KOPT-K1 (cell line): ENCODE measurements at regions not wholly inside any gene's neighbourhood (a gene's known extent, or its start where the extent isn't known, plus 50 kb on each side); places are given as distances from the start of the nearest gene placed in this dataset.
"Not testable (repeated sequence)": the region's sequence is repeated elsewhere in the genome, so short reads cannot be mapped to it uniquely, and the experiment has no call there.

ENCODE experiments used
- H3K27ac ChIP-seq: fragments of 200-600 bp; sonication (generic); 2 replicates; pipeline ENCODE4 v1.5.1; 2016; ENCODE audit warnings: antibody characterized with exemption, mild to moderate bottlenecking, low read depth, low read length; ENCODE audit not compliant: poor library complexity, severe bottlenecking
- H3K36me3 ChIP-seq: fragments of 200-600 bp; sonication (generic); 2 replicates; pipeline ENCODE4 v1.5.1; 2017; ENCODE audit warnings: antibody characterized with exemption, mild to moderate bottlenecking, low read length, moderate library complexity; ENCODE audit not compliant: insufficient read depth
- H3K9me3 ChIP-seq: fragments of 200-600 bp; sonication (generic); 2 replicates; pipeline ENCODE4 v1.5.1; 2017; ENCODE audit warnings: antibody characterized with exemption, low read length, mild to moderate bottlenecking; ENCODE audit not compliant: insufficient read depth, poor library complexity, severe bottlenecking

DNA sequence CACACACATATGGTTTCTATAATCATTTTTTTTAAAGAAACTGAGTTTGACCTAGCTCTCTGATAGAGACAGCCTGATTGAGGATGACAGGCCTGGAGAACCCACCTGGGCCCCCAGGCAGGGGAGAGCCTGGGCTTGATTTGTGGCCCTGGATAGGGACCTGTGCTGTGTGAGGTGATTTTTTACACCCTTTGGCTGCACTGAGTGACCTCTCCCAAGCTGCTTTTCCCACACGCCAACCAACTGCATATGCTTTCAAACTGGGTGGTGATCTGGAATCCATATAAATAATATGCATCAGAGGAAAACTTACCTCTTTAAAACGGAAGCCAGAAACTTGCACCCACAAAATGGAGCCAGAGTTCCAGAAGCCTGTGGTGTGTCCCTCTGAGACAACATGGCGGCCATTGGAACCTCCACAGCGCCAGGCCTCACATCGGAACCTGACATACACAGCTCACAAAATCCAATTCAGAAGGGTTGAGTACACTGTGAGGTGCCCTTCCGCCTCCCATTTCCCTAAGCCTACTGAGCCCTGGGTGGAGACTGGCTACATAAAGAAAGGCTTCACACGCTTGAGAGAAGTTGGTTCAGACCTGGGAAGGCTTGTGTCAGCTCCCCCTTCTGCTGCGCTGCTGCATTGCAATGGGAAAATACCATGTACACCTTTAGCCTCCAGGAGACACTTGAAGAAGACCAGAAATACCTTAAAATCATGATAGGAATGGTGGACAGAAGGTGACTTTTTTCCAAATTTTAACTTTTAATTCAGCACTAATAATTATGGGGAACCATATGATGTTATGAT lies 160.7 kb downstream of the HHIPL2 start:
- no peaks in the 10 kb centered on the region for H3K9me3 ChIP-seq
- H3K36me3 ChIP-seq: no peaks in the 10 kb centered on the region
- H3K27ac ChIP-seq: no peak overlapping the region

DNA sequence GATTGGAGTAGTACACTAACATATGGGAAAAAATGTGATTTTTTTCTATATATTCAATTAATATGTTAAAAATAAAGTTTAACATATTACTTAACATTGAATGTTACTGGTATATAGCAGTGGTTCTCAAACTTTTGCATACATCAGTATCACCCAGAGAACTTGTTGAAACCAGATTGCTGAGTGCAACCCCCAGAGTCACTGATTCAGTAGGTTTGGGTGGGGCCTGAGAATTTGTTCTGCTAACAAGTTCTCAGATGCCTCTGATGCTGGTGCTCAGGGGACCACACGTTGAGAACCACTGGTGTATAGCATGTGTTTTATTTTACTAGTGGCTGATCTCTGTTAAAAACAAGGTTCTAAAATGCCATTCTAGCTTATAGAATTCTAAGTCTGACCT lies 161.9 kb downstream of the HHIPL2 start:
- H3K9me3 ChIP-seq: no peaks in the 10 kb centered on the region
- no peak overlapping the region for H3K27ac ChIP-seq
- no peaks in the 10 kb centered on the region for H3K36me3 ChIP-seq

DNA sequence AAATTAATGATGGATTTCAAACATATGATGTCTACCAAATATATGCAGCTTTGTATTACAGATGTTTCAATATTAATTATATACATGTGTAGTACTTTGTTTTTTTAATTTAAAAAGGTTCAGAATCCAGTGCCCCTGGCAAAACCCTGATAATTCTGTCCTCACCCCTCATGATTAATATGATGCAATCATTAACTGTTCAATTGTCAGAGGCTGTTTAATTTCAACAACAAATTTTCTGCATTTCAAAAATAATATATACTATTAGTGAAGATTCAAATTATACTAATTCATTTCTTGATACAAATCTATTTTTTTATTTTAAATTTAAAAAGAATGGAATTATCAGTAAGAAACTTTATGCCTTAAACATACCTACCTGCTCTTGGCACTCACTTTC lies 162.6 kb downstream of the HHIPL2 start:
- H3K27ac ChIP-seq: no peak overlapping the region

DNA sequence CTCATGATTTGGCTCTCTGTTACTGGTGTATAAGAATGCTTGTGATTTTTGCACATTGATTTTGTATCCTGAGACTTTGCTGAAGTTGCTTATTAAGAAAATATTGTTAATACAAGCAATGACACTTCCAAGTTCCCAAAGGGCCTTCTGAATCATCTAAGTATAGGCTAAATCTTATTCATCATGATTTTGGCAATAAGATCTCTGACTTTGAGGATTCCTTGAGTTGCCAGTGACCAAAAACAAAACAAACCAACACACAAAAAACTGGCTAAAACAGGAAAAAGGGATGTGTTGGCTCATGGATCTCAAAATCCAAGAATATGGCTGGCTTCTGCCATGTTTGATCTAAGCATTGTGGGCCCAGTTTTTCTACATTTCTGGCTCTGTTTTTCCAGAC lies 163.4 kb downstream of the HHIPL2 start:
- Histone ChIP-seq H3K9me3 (peaks cover 6% of the 10 kb centered on the region), H3K27ac (no peak overlapping the region), H3K36me3 (no peaks in the 10 kb centered on the region)

More for the DNA sequence above, 162.6 kb downstream of the HHIPL2 start:
- H3K36me3 ChIP-seq: no peaks in the 10 kb centered on the region
- peaks cover 2% of the 10 kb centered on the region for H3K9me3 ChIP-seq

DNA sequence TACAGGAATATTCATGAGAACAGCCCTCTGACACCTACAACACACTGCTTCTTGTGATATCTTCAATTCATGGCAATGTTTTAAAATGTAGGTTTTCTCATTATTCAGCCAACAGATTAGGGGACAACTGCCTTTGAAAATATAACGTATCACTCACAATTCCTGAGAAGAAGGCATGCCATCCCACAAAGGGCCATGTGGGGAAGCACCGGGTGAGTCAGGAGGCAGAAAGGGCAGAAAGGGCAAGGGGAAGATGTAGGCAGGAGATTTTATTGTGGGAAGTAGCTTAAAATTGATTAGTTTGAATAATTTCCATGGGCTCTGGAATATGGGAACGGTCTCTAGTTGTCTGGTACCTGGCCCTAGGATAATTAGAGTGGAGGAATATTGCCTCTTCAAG lies 165.7 kb downstream of the HHIPL2 start:
- Histone ChIP-seq H3K27ac (no peak overlapping the region), H3K9me3 (peaks cover 6% of the 10 kb centered on the region), H3K36me3 (no peaks in the 10 kb centered on the region)

DNA sequence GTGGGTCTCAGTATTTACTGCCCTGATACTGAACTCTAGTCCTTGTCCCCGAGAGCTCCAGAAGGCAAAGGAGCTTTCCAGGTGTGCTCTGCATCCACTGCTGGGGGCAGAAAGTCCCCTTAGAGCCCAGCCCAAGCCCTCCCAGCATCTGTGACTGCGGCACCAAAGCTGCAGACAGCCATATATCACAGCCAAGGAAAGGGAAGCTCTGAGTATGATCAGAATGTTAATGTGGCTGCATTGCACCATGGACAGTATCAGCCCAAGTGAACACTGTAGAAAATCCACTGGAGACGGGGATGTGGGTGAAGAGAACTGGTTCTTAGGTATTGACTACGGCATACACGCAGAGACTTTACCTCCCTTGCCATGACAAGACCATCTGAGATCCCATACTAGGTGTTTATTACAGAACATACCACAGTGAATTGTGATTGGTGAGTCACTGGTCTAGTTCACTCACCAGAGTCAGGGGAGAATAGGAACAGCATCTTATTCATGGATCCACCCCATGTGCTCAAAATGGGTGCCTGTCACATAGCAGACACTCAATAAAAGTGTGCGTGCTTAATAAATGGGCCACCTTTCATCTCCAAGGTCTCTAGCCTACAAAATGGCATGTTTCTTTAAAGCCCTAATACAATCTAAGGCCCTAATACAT lies 170.3 kb downstream of the HHIPL2 start:
- Histone ChIP-seq H3K36me3 (no peaks in the 10 kb centered on the region), H3K9me3 (peaks cover 6% of the 10 kb centered on the region), H3K27ac (no peak overlapping the region)

DNA sequence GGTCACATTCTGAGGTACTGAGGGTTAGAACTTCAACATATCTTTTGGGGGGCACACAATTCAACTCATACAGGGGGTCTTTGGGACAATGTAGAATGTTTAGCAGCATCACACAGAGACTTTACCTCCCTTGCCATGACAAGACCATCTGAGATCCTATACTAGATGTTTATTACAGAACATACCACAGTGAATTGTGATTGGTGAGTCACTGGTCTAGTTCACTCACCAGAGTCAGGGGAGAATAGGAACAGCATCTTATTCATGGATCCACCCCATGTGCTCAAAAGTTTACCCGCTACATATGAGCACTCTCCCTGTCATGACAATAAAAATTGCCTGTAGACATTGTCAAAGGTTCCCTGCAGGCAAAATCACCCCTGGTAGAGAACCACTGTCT lies 171.1 kb downstream of the HHIPL2 start:
- H3K27ac ChIP-seq, H3K9me3 ChIP-seq, H3K36me3 ChIP-seq: not testable (repeated sequence)

DNA sequence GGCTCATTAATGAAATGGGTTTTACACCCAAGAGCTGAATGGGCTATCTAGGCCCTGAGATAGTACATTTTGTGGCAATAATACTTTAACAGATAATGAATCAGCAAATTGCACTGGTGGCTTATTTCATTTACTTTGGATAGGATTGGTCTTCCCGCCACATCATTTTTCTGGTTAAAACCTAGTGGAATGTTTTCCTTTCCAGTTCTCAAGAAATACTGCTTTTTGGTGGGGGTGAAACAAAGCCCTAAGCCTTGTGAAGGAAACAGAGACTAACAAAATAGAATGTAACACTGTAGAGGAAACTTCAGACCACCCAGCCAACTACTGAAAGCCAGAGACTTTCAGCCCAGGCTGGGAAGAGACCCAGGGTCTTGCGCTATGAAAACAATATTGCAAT lies 172.2 kb downstream of the HHIPL2 start:
- Histone ChIP-seq H3K36me3 (no peaks in the 10 kb centered on the region), H3K27ac (no peak overlapping the region), H3K9me3 (peaks cover 6% of the 10 kb centered on the region)

DNA sequence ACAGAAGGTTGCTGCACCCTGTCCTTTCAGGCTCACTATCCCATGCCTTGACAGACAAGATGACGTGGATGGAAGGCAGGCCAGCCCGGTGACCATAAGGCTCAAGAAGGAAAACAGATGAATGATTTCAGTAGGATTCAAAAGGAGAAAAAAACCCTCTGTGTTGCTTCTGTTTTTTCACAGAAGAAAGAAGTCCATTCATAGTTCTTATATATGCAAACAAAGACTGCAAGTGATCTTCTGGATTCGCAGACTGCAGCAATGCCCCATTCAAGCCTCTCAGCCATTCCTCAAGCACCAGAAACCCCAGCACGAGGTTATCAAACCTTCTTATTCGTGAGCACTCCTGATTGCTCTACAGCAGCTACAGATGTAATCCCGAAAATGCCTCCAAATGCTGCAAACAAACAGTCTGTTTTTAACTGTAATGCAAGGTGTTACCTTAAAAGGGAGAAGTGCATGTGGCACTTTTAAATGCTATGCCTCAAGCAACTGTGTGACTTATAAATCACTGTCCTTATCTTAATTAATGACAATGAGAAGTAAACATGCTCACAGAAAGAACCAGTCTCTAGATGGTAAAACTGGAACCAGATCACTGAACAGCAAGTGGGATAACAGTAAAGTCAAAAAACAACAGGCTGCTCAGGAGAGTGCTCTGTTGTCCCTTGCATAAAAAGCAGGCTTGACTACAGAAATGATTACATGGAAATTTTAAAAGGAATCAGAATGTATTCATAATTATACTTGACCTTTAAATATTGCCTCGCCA lies 173.9 kb downstream of the HHIPL2 start:
- Histone ChIP-seq H3K9me3 (no peaks in the 10 kb centered on the region), H3K27ac (no peak overlapping the region), H3K36me3 (no peaks in the 10 kb centered on the region)

DNA sequence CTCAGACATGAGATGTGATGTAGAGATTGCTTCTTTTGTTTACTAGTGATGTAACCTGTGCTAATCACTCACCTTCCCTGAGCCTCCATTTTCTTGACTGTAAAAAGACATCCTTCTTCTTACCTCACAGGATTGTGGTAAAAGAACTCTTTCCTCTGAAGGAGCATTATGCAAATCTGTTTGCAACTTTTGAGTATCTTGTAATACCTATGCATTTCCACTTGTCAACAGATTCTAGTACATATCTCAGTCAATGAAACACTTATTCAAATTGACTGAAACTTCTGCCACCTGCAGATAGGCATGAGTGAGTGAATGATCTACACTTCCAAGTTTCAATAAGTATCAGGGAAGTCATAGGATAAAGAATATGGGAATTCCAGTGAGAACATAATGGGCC lies 174.7 kb downstream of the HHIPL2 start:
- H3K27ac ChIP-seq: no peak overlapping the region
- H3K9me3 ChIP-seq: no peaks in the 10 kb centered on the region
- no peaks in the 10 kb centered on the region for H3K36me3 ChIP-seq

DNA sequence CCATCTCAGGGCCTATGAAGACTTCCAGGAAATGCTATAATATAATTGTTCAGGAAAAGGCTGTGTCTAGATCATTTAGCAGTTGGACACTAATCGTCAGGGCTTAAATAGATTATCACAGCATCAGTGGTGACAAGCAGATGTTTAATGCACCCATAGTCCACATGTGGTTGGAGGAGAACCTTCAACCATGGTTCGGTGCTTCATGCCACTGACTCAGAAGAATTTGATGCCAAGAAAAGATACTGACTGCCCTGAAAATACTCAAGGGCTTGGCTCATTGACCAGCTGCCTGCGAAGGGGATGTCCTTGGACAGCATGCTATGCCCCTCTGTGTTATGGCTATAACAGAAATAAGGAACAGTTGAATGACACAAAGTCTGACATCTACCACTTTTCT lies 175.7 kb downstream of the HHIPL2 start:
- H3K9me3 ChIP-seq: no peaks in the 10 kb centered on the region
- H3K27ac ChIP-seq: no peak overlapping the region
- no peaks in the 10 kb centered on the region for H3K36me3 ChIP-seq

DNA sequence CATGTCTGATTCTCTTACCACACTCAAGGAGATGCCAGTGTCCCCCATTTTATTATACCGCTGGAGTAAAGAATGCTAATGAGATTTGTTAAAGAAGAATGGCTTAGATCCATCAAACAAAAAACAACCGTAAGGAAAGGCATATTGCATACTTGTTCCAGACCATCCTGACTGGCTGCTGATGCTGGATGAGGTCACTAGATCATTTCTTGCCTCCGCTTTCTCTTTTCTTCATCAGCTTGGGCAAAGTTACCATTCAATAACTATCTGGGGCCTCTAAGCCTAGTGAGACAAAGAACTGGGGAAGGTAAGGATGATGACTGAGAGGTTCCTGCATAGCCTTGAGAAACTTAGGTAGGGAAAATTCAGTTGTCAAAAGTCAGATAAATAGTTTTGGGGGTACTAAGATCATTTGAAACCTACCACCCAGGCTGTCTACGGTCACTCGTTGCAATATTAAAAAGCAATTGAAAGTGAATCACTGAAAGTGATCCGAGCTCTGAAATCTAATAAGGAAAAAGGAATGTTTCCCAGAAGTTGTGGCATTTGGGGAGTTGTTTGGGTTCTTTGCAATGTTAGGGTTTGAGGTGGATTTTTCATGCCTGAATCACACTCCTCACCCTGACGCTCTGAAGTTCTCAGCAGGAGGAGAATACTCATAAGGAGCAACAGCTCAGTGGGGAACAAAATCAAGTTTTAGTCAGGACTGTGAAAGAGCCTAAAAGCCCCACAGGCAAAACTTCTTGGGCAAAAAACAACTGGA lies 176.8 kb downstream of the HHIPL2 start:
- Histone ChIP-seq H3K9me3 (no peaks in the 10 kb centered on the region), H3K27ac (no peak overlapping the region), H3K36me3 (no peaks in the 10 kb centered on the region)

DNA sequence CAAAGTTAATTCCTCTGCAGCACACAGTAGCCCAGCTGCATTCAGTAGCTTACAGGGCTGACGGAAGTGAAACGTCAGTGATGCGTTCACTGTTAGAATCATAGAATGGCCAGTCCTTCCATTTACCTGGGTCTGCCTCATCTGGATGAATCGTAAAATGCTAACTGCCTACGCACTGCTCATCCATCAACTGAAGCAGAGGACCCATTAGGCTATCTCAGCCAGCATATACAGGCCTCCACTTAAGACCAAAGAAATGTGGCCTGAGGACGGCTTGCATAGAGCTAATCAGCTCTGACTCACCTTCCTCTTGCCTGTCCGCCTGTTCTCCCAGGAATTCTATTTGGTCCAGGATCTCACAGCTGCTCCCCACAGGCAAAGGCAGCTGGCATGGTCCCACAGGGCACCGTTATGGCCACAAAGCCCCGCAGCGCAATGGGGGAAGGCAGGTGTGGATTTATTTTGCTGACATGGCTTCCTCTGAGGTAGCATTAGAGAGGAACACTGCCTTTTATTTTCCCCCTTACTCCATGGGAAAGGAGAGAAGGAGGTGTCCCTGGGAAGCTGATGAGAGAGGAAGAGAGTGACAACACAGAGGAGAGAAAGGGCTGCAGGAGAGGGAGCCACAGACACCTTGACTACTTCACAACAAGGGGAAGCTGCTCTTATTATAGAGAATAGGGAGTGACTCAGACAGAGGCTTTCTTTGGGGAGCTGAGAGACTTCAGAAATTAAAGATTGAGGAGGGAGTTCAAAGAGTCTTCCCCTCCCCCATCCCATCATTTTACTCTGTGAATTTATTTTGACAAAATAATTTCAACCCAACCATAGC lies 177.6 kb downstream of the HHIPL2 start:
- Histone ChIP-seq H3K9me3 (no peaks in the 10 kb centered on the region), H3K36me3 (no peaks in the 10 kb centered on the region), H3K27ac (no peak overlapping the region)

DNA sequence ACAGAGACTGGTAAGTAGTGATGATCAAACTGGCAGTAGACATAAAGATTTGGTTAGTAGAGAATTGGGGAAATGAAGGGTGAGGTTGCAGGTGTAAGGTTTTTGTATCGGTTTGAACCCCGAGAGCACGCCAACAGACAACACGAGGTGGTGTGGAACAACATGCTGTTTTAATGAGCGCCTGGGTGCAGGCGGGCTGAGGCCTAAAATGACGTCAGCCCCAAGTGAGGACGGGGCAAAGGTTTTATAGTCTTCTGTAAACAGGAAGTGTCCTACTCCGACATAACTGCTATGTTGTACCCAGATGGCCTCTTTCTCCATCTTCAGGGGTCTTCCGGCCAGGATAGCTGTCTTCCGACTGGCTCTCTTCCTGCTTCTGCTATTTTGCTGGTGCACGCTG lies 178.8 kb downstream of the HHIPL2 start:
- Histone ChIP-seq H3K36me3 (no peaks in the 10 kb centered on the region), H3K9me3 (no peaks in the 10 kb centered on the region), H3K27ac (no peak overlapping the region)
